Islet precursor cell (in vitro differentiated cells): ENCODE measurements at regions not wholly inside any gene's neighbourhood (a gene's known extent, or its start where the extent isn't known, plus 50 kb on each side); places are given as distances from the start of the nearest gene placed in this dataset.
"Not testable (repeated sequence)": the region's sequence is repeated elsewhere in the genome, so short reads cannot be mapped to it uniquely, and the experiment has no call there.

Experiments
- DNase-seq: peaks from one replicate; pipeline ENCODE4 v3.0.0-alpha.2; 2018

- no peak for DNase-seq
These were observed 130.3 kb upstream of the EGLN3 start for GRCh38 chr14:34081101-34081575.

- not testable (repeated sequence) for DNase-seq
These were observed 128.8 kb upstream of the EGLN3 start for GRCh38 chr14:34079643-34080042.

GRCh38 chr14:34078117-34078743 lies 127.4 kb upstream of the EGLN3 start:
- DNase-seq: no peak

GRCh38 chr14:34075826-34076225 lies 125.0 kb upstream of the EGLN3 start:
- DNase-seq: no peak

GRCh38 chr14:34075042-34075744 lies 124.3 kb upstream of the EGLN3 start:
- DNase-seq: no peak

- DNase-seq: no peak
These were observed 122.0 kb upstream of the EGLN3 start for GRCh38 chr14:34072921-34073320.

- no peak for DNase-seq
These were observed 121.5 kb upstream of the EGLN3 start for GRCh38 chr14:34072401-34072800.

GRCh38 chr14:34070917-34071407 lies 120.1 kb upstream of the EGLN3 start:
- DNase-seq: no peak

- DNase-seq: no peak
These were observed 119.1 kb upstream of the EGLN3 start for GRCh38 chr14:34069854-34070582.

GRCh38 chr14:34067587-34067986 lies 116.7 kb upstream of the EGLN3 start:
- no peak for DNase-seq

- no peak for DNase-seq
These were observed 115.0 kb upstream of the EGLN3 start for GRCh38 chr14:34065690-34066391.

- DNase-seq: no peak
These were observed 114.4 kb upstream of the EGLN3 start for GRCh38 chr14:34065236-34065635.

GRCh38 chr14:34064349-34064748 lies 113.5 kb upstream of the EGLN3 start:
- no peak for DNase-seq

GRCh38 chr14:34063470-34064164 lies 112.7 kb upstream of the EGLN3 start:
- DNase-seq: no peak

- no peak for DNase-seq
These were observed 112.2 kb upstream of the EGLN3 start for GRCh38 chr14:34063042-34063441.

GRCh38 chr14:34062353-34062973 lies 111.6 kb upstream of the EGLN3 start:
- no peak for DNase-seq

- DNase-seq: no peak
These were observed 109.8 kb upstream of the EGLN3 start for GRCh38 chr14:34060651-34060999.

- peak; percentile 91 for DNase-seq
These were observed 109.2 kb upstream of the EGLN3 start for GRCh38 chr14:34059925-34060650.

- no peak for DNase-seq
These were observed 108.4 kb upstream of the EGLN3 start for GRCh38 chr14:34059037-34059924.

- no peak for DNase-seq
These were observed 107.6 kb upstream of the EGLN3 start for GRCh38 chr14:34058510-34058909.
